CD14-positive monocyte (primary cell): ENCODE measurements at regions not wholly inside any gene's neighbourhood (a gene's known extent, or its start where the extent isn't known, plus 50 kb on each side); places are given as distances from the start of the nearest gene placed in this dataset.
A peak's percentile ranks its signal among the peaks of the same experiment; 100 is the strongest.

ENCODE experiments used
- DNase-seq, 3 donors: peaks; one replicate each; pipeline ENCODE4 v3.0.0-alpha.2; 2011 to 2022
- H2AFZ ChIP-seq: 2 replicates; pipeline ENCODE4 v1.6.0; 2012; ENCODE audit warnings: mild to moderate bottlenecking, low read depth, low read length, inconsistent platforms; ENCODE audit not compliant: insufficient read depth, poor library complexity, severe bottlenecking
- H3K27ac ChIP-seq, 2 donors: 1 replicate in 1 of 2; 2 replicates in 1 of 2; pipeline ENCODE4 v1.5.1; 2012 to 2013; ENCODE audit warnings: low read length in 2 of 2, control low read depth in 1 of 2, inconsistent platforms in 1 of 2, low read depth in 1 of 2, mild to moderate bottlenecking in 1 of 2
- H3K27me3 ChIP-seq, 2 donors: one replicate each; pipeline versions ENCODE4 v1.6.0 to v1.6.1; 2011 to 2013; ENCODE audit warnings: low read length in 2 of 2; ENCODE audit not compliant: control insufficient read depth in 2 of 2, insufficient read depth in 2 of 2
- H3K36me3 ChIP-seq, 2 donors: replicated peaks in 1 of 2; 1 replicate in 1 of 2; 2 replicates in 1 of 2; pipeline versions ENCODE4 v1.5.1 to v1.6.1; 2012 to 2013; ENCODE audit warnings: low read length in 2 of 2, control low read depth in 1 of 2, inconsistent platforms in 1 of 2, mild to moderate bottlenecking in 1 of 2; ENCODE audit not compliant: insufficient read depth in 2 of 2, control insufficient read depth in 1 of 2
- H3K4me1 ChIP-seq, 2 donors: 1 replicate in 1 of 2; 2 replicates in 1 of 2; pipeline versions ENCODE4 v1.5.1 to v1.6.1; 2012 to 2013; ENCODE audit warnings: low read length in 2 of 2, control low read depth in 1 of 2, inconsistent platforms in 1 of 2, mild to moderate bottlenecking in 1 of 2, moderate library complexity in 1 of 2; ENCODE audit not compliant: insufficient read depth in 2 of 2, control insufficient read depth in 1 of 2
- H3K4me2 ChIP-seq: replicated peaks from 2 replicates; pipeline ENCODE3; 2012; ENCODE audit warnings: low read length, moderate library complexity, mild to moderate bottlenecking; ENCODE audit not compliant: poor library complexity, severe bottlenecking; ENCODE audit errors: extremely low read depth
- H3K4me3 ChIP-seq, 3 experiments: fragments of 200-600 bp in 1 of 3; sonication (generic) in 1 of 3; replicated peaks in 1 of 3; 1 replicate in 2 of 3; 2 replicates in 1 of 3; pipeline ENCODE4 v1.5.1; 2011 to 2013; ENCODE audit warnings: low read length in 3 of 3, mild to moderate bottlenecking in 3 of 3, control low read depth in 2 of 3, low read depth in 2 of 3, inconsistent platforms in 1 of 3, moderate library complexity in 1 of 3
- H3K79me2 ChIP-seq: 2 replicates; pipeline ENCODE4 v1.6.0; 2012; ENCODE audit warnings: mild to moderate bottlenecking, control low read depth, inconsistent platforms, low read length, moderate library complexity; ENCODE audit not compliant: insufficient read depth
- H3K9ac ChIP-seq: 2 replicates; pipeline ENCODE4 v1.6.0; 2017; ENCODE audit warnings: low read length, mild to moderate bottlenecking; ENCODE audit not compliant: insufficient read depth, poor library complexity, severe bottlenecking
- H3K9me3 ChIP-seq, 2 donors: replicated peaks in 1 of 2; 1 replicate in 1 of 2; 2 replicates in 1 of 2; pipeline versions ENCODE4 v1.5.1 to v1.6.1; 2012 to 2013; ENCODE audit warnings: low read length in 2 of 2, control low read depth in 1 of 2; ENCODE audit not compliant: control insufficient read depth in 1 of 2, insufficient read depth in 1 of 2
- H4K20me1 ChIP-seq: 2 replicates; pipeline ENCODE4 v1.6.0; 2012; ENCODE audit warnings: mild to moderate bottlenecking, low read length, control low read depth, moderate library complexity; ENCODE audit not compliant: insufficient read depth
- H3K27ac Mint-ChIP-seq, 7 donors: one replicate each; pipeline ENCODE4 v1.8.0; 2020; ENCODE audit warnings: mild to moderate bottlenecking in 7 of 7, mixed read lengths in 7 of 7, moderate library complexity in 6 of 7, inconsistent platforms in 2 of 7
- H3K27me3 Mint-ChIP-seq, 3 donors: one replicate each; pipeline ENCODE4 v1.8.0; 2021 to 2022; ENCODE audit warnings: low read depth in 3 of 3, mild to moderate bottlenecking in 3 of 3, mixed read lengths in 3 of 3, moderate library complexity in 3 of 3, inconsistent platforms in 1 of 3
- H3K36me3 Mint-ChIP-seq, 2 donors: one replicate each; pipeline ENCODE4 v1.8.0; 2020; ENCODE audit warnings: mixed read lengths in 2 of 2, inconsistent platforms in 1 of 2, mild to moderate bottlenecking in 1 of 2
- H3K4me1 Mint-ChIP-seq: one replicate; pipeline ENCODE4 v1.8.0; 2020; ENCODE audit warnings: mild to moderate bottlenecking, mixed read lengths
- H3K4me3 Mint-ChIP-seq, 2 donors: one replicate each; pipeline ENCODE4 v1.8.0; 2020; ENCODE audit warnings: mild to moderate bottlenecking in 2 of 2, mixed read lengths in 2 of 2, moderate library complexity in 1 of 2
- H3K9me3 Mint-ChIP-seq, 7 donors: one replicate each; pipeline ENCODE4 v1.8.0; 2020 to 2022; ENCODE audit warnings: mixed read lengths in 7 of 7, mild to moderate bottlenecking in 6 of 7, moderate library complexity in 6 of 7, inconsistent platforms in 2 of 7
- WGBS: methylation state at CpG from one replicate; pipeline ENCODE4 v1.1.5; 2013; ENCODE audit warnings: missing lambda C conversion rate; ENCODE audit not compliant: insufficient coverage; 5-methylcytosine and 5-hydroxymethylcytosine counted together
- intact Hi-C, 2 donors: fragments of 100-400 bp; cut with micrococcal nuclease; formaldehyde crosslinking; loops; one replicate each; pipeline versions ENCODE4 v1.15.0 to v1.15.1; 2023
- TF ChIP-seq, protein P1 (sequence below): fragments of 200-600 bp; IDR thresholded peaks from one replicate; pipeline ENCODE4 v1.8.0; 2022; ENCODE audit warnings: antibody characterized with exemption, mild to moderate bottlenecking

- Mint-ChIP-seq H3K27ac (no peak overlapping the region), H3K36me3 (peaks cover 2% of the 10 kb centered on the region in 2 donors), H3K4me1 (no peaks in the 10 kb centered on the region), H3K4me3 (peak overlapping the region in 1 of 2 donors; percentile 75), H3K9me3 (peaks cover 6 to 38% (median 16%) of the 10 kb centered on the region in 7 donors), H3K27me3 (peaks cover 47 to 60% (median 56%) of the 10 kb centered on the region in 3 donors)
- TF ChIP-seq, protein P1, sequence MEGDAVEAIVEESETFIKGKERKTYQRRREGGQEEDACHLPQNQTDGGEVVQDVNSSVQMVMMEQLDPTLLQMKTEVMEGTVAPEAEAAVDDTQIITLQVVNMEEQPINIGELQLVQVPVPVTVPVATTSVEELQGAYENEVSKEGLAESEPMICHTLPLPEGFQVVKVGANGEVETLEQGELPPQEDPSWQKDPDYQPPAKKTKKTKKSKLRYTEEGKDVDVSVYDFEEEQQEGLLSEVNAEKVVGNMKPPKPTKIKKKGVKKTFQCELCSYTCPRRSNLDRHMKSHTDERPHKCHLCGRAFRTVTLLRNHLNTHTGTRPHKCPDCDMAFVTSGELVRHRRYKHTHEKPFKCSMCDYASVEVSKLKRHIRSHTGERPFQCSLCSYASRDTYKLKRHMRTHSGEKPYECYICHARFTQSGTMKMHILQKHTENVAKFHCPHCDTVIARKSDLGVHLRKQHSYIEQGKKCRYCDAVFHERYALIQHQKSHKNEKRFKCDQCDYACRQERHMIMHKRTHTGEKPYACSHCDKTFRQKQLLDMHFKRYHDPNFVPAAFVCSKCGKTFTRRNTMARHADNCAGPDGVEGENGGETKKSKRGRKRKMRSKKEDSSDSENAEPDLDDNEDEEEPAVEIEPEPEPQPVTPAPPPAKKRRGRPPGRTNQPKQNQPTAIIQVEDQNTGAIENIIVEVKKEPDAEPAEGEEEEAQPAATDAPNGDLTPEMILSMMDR, result no peak
- H3K9ac ChIP-seq, result no peak overlapping the region
- no peak overlapping the region for H3K4me3 ChIP-seq
- H3K27ac ChIP-seq, result no peak overlapping the region
- H3K4me1 ChIP-seq, result no peaks in the 10 kb centered on the region
- H3K36me3 ChIP-seq, result no peaks in the 10 kb centered on the region
- no peak overlapping the region for H3K4me2 ChIP-seq
- WGBS, result 0% methylated on average over 8 of the region's 37 CpGs
- H2AFZ ChIP-seq, result no peak overlapping the region
- no peaks in the 10 kb centered on the region for H4K20me1 ChIP-seq
- intact Hi-C loops, result no loop called here
- H3K9me3 ChIP-seq, result peaks cover 0 to 16% of the 10 kb centered on the region in 2 donors
- H3K79me2 ChIP-seq, result no peaks in the 10 kb centered on the region
- H3K27me3 ChIP-seq, result peaks cover 49 to 60% of the 10 kb centered on the region in 2 donors
- DNase-seq, result no peak
These were observed 252.7 kb downstream of the TJP1 start for GRCh38 chr15:29569533-29570092.

DNA sequence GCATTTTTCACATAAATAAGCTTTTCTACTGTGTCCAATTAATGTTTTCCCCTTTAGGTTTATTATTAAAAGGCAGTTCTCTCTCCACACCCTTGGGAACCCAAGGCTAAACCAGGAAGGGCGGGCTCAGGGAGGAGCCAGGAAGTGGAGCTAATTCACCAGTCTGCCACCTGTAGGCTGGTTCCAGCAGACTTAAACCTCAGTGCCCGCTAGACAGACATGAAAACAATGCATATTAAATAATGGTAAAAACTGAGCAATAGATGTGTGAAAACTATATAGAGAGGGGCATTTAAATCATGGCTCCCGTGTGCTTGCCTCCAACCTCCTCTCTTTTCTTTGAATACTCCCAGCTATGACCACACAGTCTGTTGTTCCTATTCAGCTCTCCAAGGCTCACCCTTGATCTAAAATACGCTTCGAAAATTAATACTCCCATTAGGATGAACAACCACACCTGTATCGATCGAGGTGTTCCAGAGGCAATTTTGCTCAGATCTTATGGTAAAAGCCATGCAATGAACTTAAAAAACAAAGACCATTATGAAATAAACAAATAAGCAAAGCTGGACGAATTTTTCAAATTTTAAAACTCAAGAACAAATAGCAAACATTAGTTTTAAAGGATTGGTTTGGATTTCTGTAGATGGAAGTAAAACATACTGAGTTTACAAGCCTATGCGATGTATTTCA, 253.3 kb downstream of the TJP1 start:
- H3K27me3 ChIP-seq, result peaks cover 49 to 58% of the 10 kb centered on the region in 2 donors
- Mint-ChIP-seq H3K9me3 (peaks cover 6 to 32% (median 16%) of the 10 kb centered on the region in 7 donors), H3K4me1 (no peaks in the 10 kb centered on the region), H3K27me3 (peaks cover 45 to 58% (median 54%) of the 10 kb centered on the region in 3 donors), H3K4me3 (peak overlapping the region in 1 of 2 donors; percentile 56), H3K36me3 (peaks cover 2% of the 10 kb centered on the region in 2 donors), H3K27ac (no peak overlapping the region)
- H3K9ac ChIP-seq, result no peak overlapping the region
- TF ChIP-seq, protein P1, result no peak
- H2AFZ ChIP-seq, result no peak overlapping the region
- H3K4me1 ChIP-seq, result no peaks in the 10 kb centered on the region
- no peaks in the 10 kb centered on the region for H3K79me2 ChIP-seq
- peaks cover 0 to 16% of the 10 kb centered on the region in 2 donors for H3K9me3 ChIP-seq
- no peak overlapping the region for H3K4me2 ChIP-seq
- H3K4me3 ChIP-seq, result no peak overlapping the region
- intact Hi-C loops, result no loop called here
- H4K20me1 ChIP-seq, result no peaks in the 10 kb centered on the region
- no peak overlapping the region for H3K27ac ChIP-seq
- H3K36me3 ChIP-seq, result no peaks in the 10 kb centered on the region
- no CpG with 5 or more reads among the region's 9 CpGs for WGBS
- DNase-seq, result no peak
